GM08714 (cell line): ENCODE measurements at regions not wholly inside any gene's neighbourhood (a gene's known extent, or its start where the extent isn't known, plus 50 kb on each side); places are given as distances from the start of the nearest gene placed in this dataset.
"Not testable (repeated sequence)": the region's sequence is repeated elsewhere in the genome, so short reads cannot be mapped to it uniquely, and the experiment has no call there.

Experiments
- H3K4me3 ChIP-seq: fragments of 200-500 bp; sonication (Bioruptor generic); 2 replicates; pipeline ENCODE4 v1.5.1; 2014; ENCODE audit warnings: mild to moderate bottlenecking, low read length, inconsistent platforms
- ZNF274 ChIP-seq: IDR thresholded peaks from 2 replicates; pipeline ENCODE4 v1.6.1; 2012; ENCODE audit warnings: mild to moderate bottlenecking, low read depth, low read length

- H3K4me3 ChIP-seq: no peak overlapping the region
- TF ChIP-seq ZNF274: no peak
Measured at GRCh38 chr20:11687546-11688292, 230.0 kb upstream of the BTBD3 start.

DNA sequence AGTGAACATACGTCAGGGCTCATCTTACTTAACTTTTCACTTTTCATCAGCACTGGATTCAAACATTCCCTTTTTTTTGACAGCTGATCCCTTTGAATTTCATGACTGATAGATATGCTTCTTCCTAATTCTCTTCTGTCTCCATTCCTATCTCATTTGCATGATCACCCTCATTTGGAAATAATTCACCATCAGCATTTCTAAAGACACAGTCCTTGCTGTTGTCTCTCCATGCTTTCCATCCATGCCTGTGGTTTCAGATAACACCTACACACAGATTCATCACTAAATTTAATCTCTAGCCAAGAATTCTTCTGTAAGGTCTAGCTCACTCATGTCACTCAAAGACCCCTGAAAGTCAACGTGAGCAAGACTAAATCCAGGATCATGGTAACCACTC is 228.4 kb upstream of the BTBD3 start:
- H3K4me3 ChIP-seq: no peak overlapping the region
- TF ChIP-seq ZNF274: no peak

DNA sequence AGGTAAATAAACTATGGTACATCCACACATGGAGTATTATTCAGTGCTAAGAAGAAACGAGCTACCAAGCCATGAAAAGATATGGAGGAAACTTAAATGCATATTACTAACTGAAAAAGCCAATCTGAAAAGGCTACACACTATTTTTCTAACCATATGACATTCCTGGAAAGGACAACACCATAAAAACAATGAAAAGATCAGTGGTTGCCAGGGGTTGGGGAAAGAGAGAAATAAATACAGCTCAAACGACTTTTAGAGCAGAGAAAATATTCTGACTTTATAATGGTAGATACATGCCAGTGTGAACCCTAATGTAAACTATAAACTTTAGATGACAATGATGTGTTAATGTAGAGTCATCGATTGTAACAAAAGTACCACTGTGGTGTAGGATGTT is 225.9 kb upstream of the BTBD3 start:
- no peak for TF ChIP-seq ZNF274
- H3K4me3 ChIP-seq: no peak overlapping the region

GRCh38 chr20:11692567-11692966 is 225.1 kb upstream of the BTBD3 start:
- TF ChIP-seq ZNF274: no peak
- H3K4me3 ChIP-seq: no peak overlapping the region

- no peak for TF ChIP-seq ZNF274
Measured at GRCh38 chr20:11694467-11694866, 223.2 kb upstream of the BTBD3 start.

GRCh38 chr20:11697055-11697454 is 220.6 kb upstream of the BTBD3 start:
- TF ChIP-seq ZNF274: no peak

More at GRCh38 chr20:11694467-11694866, 223.2 kb upstream of the BTBD3 start:
- H3K4me3 ChIP-seq: no peak overlapping the region

GRCh38 chr20:11697646-11698045 is 220.0 kb upstream of the BTBD3 start:
- H3K4me3 ChIP-seq: no peak overlapping the region
- no peak for TF ChIP-seq ZNF274

More at GRCh38 chr20:11697055-11697454, 220.6 kb upstream of the BTBD3 start:
- no peak overlapping the region for H3K4me3 ChIP-seq

DNA sequence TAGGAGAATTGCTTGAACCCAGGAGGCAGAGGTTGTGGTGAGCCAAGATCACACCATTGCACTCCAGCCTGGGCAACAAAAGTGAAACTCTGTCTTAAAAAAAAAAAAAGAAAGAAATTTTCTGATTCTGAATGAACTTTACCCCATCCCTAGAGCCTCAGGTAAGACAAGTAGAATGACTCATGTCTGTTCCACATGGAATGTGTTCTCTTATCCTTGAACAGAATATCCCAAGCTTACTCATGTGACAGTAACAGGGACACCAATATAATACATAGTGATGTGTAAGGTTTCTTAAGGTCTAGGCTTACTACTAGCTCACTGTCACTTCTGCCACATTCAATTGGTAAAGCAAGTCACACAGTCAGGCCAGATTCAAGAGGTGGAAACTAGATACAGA is 219.6 kb upstream of the BTBD3 start:
- TF ChIP-seq ZNF274: no peak
- no peak overlapping the region for H3K4me3 ChIP-seq

GRCh38 chr20:11700831-11701230 is 216.9 kb upstream of the BTBD3 start:
- H3K4me3 ChIP-seq: no peak overlapping the region
- TF ChIP-seq ZNF274: no peak

DNA sequence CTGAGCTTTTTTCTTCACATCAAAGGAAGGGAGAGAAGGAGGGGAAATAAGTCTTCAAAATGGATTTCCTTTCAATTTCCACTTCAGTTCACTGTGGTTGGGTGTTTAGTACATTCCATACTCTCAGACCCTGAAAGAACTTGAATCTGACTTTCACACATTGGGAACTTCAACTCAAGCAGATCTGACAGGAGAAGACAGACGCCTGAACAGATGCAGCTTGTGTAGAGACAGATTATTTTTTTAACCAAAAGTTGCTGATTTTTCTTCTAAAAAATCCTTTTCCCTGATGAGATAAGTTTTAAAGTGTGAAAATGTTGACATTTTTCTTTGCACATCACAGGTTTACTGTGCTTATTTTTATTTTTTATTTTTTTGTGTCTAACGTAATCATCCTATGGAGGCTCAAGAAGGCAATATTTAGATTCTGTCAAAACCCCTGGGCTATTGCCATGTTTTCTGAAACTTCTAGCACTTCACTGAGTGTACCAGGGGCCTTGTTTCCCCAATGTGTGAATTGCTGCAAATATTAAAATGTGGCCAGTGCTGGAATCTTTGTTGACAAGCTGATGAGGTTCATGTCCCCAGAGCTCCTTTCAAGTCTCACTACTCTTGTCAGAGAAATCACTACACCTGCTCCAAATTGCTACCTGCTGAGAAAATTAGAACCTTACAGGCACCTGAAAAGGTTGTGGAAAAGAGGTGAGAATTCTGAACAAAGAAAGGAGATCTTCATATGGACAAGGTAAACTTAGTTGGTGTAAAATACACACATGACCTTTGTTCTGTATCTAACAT is 214.8 kb upstream of the BTBD3 start:
- no peak for TF ChIP-seq ZNF274
- no peak overlapping the region for H3K4me3 ChIP-seq

GRCh38 chr20:11705512-11705911 is 212.2 kb upstream of the BTBD3 start:
- TF ChIP-seq ZNF274: no peak
- no peak overlapping the region for H3K4me3 ChIP-seq

- H3K4me3 ChIP-seq: not testable (repeated sequence)
Measured at GRCh38 chr20:11708223-11708622, 209.5 kb upstream of the BTBD3 start.

GRCh38 chr20:11711214-11711613 is 206.5 kb upstream of the BTBD3 start:
- no peak for TF ChIP-seq ZNF274
- no peak overlapping the region for H3K4me3 ChIP-seq

DNA sequence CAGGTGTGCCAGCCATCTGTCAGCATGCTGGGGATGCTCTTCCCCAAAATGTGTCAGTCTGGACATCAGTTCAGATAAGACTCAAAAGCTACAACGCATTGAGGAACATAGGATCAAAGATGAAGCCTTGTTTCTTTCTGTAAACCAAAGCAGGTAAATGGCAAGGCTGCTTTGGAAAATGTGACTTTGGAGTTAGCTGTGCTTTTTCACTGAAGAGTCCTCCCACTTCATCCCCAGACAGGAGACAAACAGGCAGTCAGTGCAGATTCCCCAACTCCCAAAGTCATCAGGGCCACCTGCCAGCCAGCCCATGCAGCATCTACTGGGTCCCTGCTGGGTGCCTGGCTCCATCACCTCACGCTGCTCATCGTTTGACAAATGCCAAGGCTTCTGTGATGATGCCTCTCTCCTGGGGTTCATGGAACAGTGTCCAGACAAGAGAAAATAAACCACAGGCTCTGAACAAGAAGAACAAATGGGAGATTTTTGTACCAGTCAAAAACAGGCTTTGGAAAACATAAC is 205.0 kb upstream of the BTBD3 start:
- TF ChIP-seq ZNF274: no peak
- no peak overlapping the region for H3K4me3 ChIP-seq

DNA sequence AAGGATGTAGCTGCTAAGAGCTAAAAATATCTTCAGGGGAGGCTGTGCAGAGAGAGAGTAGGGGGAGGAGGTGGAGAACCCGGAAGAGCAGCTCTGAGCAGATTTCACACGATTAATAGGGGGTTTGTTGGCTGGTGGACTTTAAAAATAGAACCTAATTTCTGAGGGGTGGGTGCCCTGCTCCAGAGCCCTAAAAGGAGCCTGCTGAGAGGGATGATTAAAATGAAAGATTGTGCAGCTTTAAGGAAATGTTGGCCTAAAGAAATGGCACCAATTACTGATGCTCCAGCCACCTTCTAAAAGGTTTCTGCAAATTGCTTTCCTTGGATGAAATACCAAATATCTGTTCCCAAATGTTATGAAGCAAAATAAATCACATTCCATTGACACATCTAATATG is 202.8 kb upstream of the BTBD3 start:
- H3K4me3 ChIP-seq: no peak overlapping the region
- TF ChIP-seq ZNF274: no peak
